ENCODE measurements at regions not wholly inside any gene's neighbourhood (a gene's known extent, or its start where the extent isn't known, plus 50 kb on each side); places are given as distances from the start of the nearest gene placed in this dataset.

DNA sequence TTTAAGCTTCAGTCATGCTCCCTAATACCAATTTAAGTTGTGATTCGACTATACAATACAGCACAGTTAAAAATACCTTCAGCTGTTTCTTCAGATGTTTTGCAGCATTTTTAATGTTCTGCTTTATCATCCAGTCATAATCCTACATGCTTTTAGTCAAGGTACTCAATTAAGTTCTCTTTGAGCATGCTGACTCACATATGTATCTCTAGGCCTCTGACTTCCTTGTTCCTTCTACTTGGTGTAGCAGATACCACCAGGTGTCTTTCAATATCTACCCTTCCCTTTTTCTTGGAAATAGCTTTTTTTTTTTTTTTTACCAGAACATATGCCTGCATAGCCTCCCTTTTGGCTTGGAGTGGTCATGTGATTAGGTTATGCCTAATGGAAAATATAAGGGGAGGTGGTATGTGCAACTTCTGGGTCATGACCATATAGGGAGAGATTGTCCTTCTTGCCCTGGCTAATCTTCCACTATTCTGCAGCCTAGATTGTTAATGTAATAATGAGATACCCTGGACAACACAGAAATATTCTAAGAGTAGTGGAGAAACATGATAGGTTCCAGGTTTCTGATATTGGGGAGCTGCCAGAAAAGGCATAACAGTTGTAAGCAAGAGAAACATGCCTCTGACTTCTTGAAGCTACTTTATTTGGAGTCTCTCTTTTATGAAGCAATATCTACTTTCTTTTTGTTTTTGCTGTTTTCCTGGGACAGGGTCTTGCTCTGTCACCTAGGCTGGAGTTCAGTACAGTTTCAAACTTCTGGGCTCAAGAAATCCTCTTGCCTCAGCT lies 737.2 kb upstream of the SLIT2 start:
- TF ChIP-seq, protein P1, sequence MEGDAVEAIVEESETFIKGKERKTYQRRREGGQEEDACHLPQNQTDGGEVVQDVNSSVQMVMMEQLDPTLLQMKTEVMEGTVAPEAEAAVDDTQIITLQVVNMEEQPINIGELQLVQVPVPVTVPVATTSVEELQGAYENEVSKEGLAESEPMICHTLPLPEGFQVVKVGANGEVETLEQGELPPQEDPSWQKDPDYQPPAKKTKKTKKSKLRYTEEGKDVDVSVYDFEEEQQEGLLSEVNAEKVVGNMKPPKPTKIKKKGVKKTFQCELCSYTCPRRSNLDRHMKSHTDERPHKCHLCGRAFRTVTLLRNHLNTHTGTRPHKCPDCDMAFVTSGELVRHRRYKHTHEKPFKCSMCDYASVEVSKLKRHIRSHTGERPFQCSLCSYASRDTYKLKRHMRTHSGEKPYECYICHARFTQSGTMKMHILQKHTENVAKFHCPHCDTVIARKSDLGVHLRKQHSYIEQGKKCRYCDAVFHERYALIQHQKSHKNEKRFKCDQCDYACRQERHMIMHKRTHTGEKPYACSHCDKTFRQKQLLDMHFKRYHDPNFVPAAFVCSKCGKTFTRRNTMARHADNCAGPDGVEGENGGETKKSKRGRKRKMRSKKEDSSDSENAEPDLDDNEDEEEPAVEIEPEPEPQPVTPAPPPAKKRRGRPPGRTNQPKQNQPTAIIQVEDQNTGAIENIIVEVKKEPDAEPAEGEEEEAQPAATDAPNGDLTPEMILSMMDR (IDR thresholded peaks at IDR 0.05) = no peak
- H3K9ac ChIP-seq (ENCODE audit: low read depth in 2 of 2, low read length in 2 of 2) = no peak overlapping the region
- no peak overlapping the region for H3K27ac ChIP-seq
- no peaks in the 10 kb centered on the region for H3K27me3 ChIP-seq
- DNase-seq = no peak
- no peak overlapping the region for H3K4me3 ChIP-seq
- no peaks in the 10 kb centered on the region for H3K9me3 ChIP-seq
- no peaks in the 10 kb centered on the region for H3K4me1 ChIP-seq
- intact Hi-C loops (cut with DNase I) = no loop called here
- no peaks in the 10 kb centered on the region for H3K36me3 ChIP-seq

DNA sequence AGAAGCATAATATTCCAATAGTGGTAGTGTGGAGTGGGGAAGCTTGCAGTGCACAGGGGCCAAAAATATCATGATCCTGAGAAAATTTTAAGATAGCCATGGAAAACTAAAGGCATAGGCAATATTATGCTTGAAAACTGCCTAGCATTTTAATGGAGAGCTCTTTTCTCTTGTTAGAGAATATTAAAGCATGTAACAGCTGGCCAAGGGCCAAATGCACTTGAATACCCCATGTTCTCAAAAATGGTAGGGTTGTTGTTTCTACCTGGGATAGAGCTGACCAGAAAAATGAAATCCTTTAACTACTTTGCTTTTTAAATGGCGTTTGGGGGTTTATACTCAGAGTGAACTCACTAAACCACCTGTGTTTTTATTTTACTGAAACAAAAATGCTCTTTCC lies 739.6 kb upstream of the SLIT2 start:
- intact Hi-C loops (cut with DNase I) = no loop called here
- H3K27ac ChIP-seq = no peak overlapping the region
- no peaks in the 10 kb centered on the region for H3K9me3 ChIP-seq
- no peak overlapping the region for H3K4me3 ChIP-seq
- H3K4me1 ChIP-seq = no peaks in the 10 kb centered on the region
- H3K9ac ChIP-seq (ENCODE audit: low read depth in 2 of 2, low read length in 2 of 2) = no peak overlapping the region
- H3K27me3 ChIP-seq = no peaks in the 10 kb centered on the region
- DNase-seq = no peak
- TF ChIP-seq, protein P1 (IDR thresholded peaks at IDR 0.05) = no peak
- H3K36me3 ChIP-seq = no peaks in the 10 kb centered on the region

DNA sequence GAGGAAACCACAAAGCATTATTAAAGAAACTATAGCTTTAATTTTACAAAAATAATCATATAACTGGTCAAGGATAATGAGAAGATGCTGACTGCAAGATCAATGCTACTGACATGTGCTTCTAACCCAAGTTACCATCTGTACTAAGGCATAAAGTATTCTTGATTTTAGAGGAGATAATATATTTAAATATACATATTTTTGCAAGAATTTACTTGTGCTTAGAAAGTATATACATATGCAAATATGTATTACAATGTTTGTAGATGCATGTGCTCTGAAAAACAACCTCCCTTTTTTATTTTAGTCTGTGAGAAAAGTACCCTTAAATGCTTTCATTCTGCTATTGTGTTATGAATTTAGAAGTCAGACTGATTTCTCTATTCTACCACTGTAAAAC lies 740.7 kb upstream of the SLIT2 start:
- Histone ChIP-seq H3K27ac (no peak overlapping the region), H3K4me3 (no peak overlapping the region), H3K4me1 (no peaks in the 10 kb centered on the region), H3K9ac (ENCODE audit: low read depth in 2 of 2, low read length in 2 of 2) (no peak overlapping the region), H3K36me3 (no peaks in the 10 kb centered on the region), H3K27me3 (no peaks in the 10 kb centered on the region), H3K9me3 (no peaks in the 10 kb centered on the region)
- no peak for DNase-seq
- TF ChIP-seq, protein P1 (IDR thresholded peaks at IDR 0.05) = no peak
- intact Hi-C loops (cut with DNase I) = no loop called here

DNA sequence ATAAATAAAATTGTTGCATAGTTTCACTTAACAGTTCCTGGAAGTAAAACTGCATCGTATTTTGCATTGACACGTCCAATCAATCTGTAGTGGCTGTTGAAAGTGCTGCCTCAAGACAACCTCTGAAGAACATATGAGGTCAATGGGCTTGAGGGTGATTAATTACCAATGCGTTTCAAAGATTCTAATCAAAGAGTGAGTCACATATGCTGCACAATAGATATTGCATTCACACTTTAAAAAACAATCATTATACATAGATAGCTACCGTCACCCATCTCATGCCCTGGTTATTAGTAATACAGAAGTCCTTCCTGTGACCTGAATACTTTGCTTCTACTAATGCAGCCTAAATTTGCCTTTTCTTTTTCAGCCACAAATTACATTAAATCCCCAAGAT lies 743.3 kb upstream of the SLIT2 start:
- Histone ChIP-seq H3K9ac (ENCODE audit: low read depth in 2 of 2, low read length in 2 of 2) (no peak overlapping the region), H3K27ac (no peak overlapping the region), H3K4me3 (no peak overlapping the region), H3K4me1 (no peaks in the 10 kb centered on the region), H3K36me3 (no peaks in the 10 kb centered on the region), H3K27me3 (no peaks in the 10 kb centered on the region), H3K9me3 (no peaks in the 10 kb centered on the region)
- TF ChIP-seq, protein P1 (IDR thresholded peaks at IDR 0.05) = no peak
- no peak for DNase-seq
- intact Hi-C loops (cut with DNase I) = no loop called here

DNA sequence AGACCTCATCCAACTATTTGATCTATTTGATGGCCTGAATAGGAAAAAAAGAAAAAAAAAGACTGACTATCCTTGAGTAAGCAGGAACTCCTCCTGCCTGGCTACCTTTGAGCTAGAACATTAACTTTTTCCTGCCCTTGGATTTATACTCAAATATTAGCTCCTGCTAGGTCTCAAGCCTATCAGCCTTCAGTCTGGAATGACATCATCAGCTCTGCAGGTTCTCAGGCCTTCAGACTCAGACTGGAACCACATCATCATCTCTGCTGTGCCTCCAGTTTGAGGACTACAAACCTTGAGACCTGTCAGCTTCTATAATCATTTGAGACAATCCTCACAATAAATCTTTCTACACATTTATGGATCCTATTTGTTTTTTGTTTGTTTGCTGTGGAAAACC lies 754.0 kb upstream of the SLIT2 start:
- H3K27ac ChIP-seq = no peak overlapping the region
- H3K27me3 ChIP-seq = no peaks in the 10 kb centered on the region
- no peak for DNase-seq
- no peaks in the 10 kb centered on the region for H3K9me3 ChIP-seq
- no peak overlapping the region for H3K4me3 ChIP-seq
- intact Hi-C loops (cut with DNase I) = no loop called here
- TF ChIP-seq, protein P1 (IDR thresholded peaks at IDR 0.05) = no peak
- no peaks in the 10 kb centered on the region for H3K36me3 ChIP-seq
- no peaks in the 10 kb centered on the region for H3K4me1 ChIP-seq
- no peak overlapping the region for H3K9ac ChIP-seq (ENCODE audit: low read depth in 2 of 2, low read length in 2 of 2)

All from colonic mucosa (tissue), 4 donors.